Neural cell (in vitro differentiated cells): ENCODE measurements at regions not wholly inside any gene's neighbourhood (a gene's known extent, or its start where the extent isn't known, plus 50 kb on each side); places are given as distances from the start of the nearest gene placed in this dataset.

ENCODE experiments used
- H2AFZ ChIP-seq: fragments of 200-600, 300-800 bp; sonication (generic), shearing (Covaris generic); 2 replicates; pipeline ENCODE4 v1.6.0; 2014; ENCODE audit warnings: low read depth, mild to moderate bottlenecking, antibody characterized with exemption, low read length, moderate library complexity
- H3F3A ChIP-seq: fragments of 200-600 bp; shearing (Covaris generic); 2 replicates; pipeline ENCODE4 v1.6.1; 2016; ENCODE audit warnings: mild to moderate bottlenecking, moderate library complexity, mixed read lengths, antibody characterized with exemption, low read length; ENCODE audit not compliant: insufficient read depth, poor library complexity, severe bottlenecking
- H3K27ac ChIP-seq: fragments of 200-600, 300-800 bp; sonication (generic), shearing (Covaris generic); 2 replicates; pipeline ENCODE4 v1.5.1; 2014; ENCODE audit warnings: mild to moderate bottlenecking, low read length, moderate library complexity
- H3K27me3 ChIP-seq: fragments of 300-800, 200-600 bp; sonication (generic), shearing (Covaris generic); 2 replicates; pipeline ENCODE4 v1.6.0; 2014; ENCODE audit warnings: mild to moderate bottlenecking, low read depth, low read length, moderate library complexity; ENCODE audit not compliant: insufficient read depth
- H3K36me3 ChIP-seq: fragments of 300-800, 200-600 bp; sonication (generic), shearing (Covaris generic); 2 replicates; pipeline ENCODE4 v1.5.1; 2014; ENCODE audit warnings: mild to moderate bottlenecking, antibody characterized with exemption, low read length, moderate library complexity; ENCODE audit not compliant: insufficient read depth
- H3K4me2 ChIP-seq: fragments of 300-800, 200-600 bp; sonication (generic), shearing (Covaris generic); 2 replicates; pipeline ENCODE4 v1.6.0; 2014; ENCODE audit warnings: mild to moderate bottlenecking, low read length
- H3K4me3 ChIP-seq: fragments of 300-800, 200-600 bp; sonication (generic), shearing (Covaris generic); 2 replicates; pipeline ENCODE4 v1.5.1; 2014; ENCODE audit warnings: mild to moderate bottlenecking, low read length, moderate library complexity
- H3K79me2 ChIP-seq: fragments of 200-600 bp; shearing (Covaris generic); replicated peaks from 2 replicates; pipeline ENCODE4 v1.6.0; 2014; ENCODE audit warnings: mild to moderate bottlenecking, low read length, moderate library complexity; ENCODE audit not compliant: insufficient read depth
- H3K9ac ChIP-seq: fragments of 300-800, 200-600 bp; sonication (generic), shearing (Covaris generic); 2 replicates; pipeline ENCODE4 v1.6.1; 2016; ENCODE audit warnings: mild to moderate bottlenecking, low read length, mixed read lengths
- H3K9me2 ChIP-seq: fragments of 200-600 bp; shearing (Covaris generic); 2 replicates; pipeline ENCODE4 v1.6.1; 2016; ENCODE audit warnings: mild to moderate bottlenecking, low read length, mixed read lengths; ENCODE audit not compliant: insufficient read depth
- H3K9me3 ChIP-seq: fragments of 200-600, 300-800 bp; sonication (generic), shearing (Covaris generic); 2 replicates; pipeline ENCODE4 v1.6.1; 2016; ENCODE audit warnings: mild to moderate bottlenecking, mixed run types, low read length, moderate library complexity, mixed read lengths
- H4K20me1 ChIP-seq: fragments of 200-600 bp; shearing (Covaris generic); 2 replicates; pipeline ENCODE4 v1.6.1; 2016; ENCODE audit warnings: mild to moderate bottlenecking, mixed run types; ENCODE audit not compliant: insufficient read depth
- EP300 ChIP-seq: fragments of 450-650 bp; conservative IDR thresholded peaks from 2 replicates; pipeline ENCODE4 v1.6.1; 2014; ENCODE audit warnings: antibody characterized with exemption, mild to moderate bottlenecking, moderate library complexity; ENCODE audit not compliant: poor library complexity, severe bottlenecking
- EZH2 ChIP-seq: fragments of 200-600, 300-800 bp; shearing (Covaris generic), sonication (generic); IDR thresholded peaks from 2 replicates; pipeline ENCODE4 v1.6.1; 2014; ENCODE audit warnings: antibody characterized with exemption, low read length, borderline replicate concordance, mild to moderate bottlenecking; ENCODE audit not compliant: insufficient read depth, poor library complexity, severe bottlenecking
- MXI1 ChIP-seq: fragments of 450-650 bp; conservative IDR thresholded peaks from 2 replicates; pipeline ENCODE4 v1.6.1; 2014; ENCODE audit warnings: antibody characterized with exemption, mild to moderate bottlenecking; ENCODE audit not compliant: poor library complexity, severe bottlenecking
- POLR2AphosphoS5 ChIP-seq: IDR thresholded peaks from 2 replicates; pipeline ENCODE4 v1.6.1; 2012
- RAD21 ChIP-seq: fragments of 450-650 bp; conservative IDR thresholded peaks from 2 replicates; pipeline ENCODE4 v1.6.1; 2014; ENCODE audit warnings: antibody characterized with exemption, mild to moderate bottlenecking, moderate library complexity
- REST ChIP-seq: IDR thresholded peaks from 2 replicates; pipeline ENCODE4 v1.6.1; 2012; ENCODE audit warnings: borderline replicate concordance
- SMC3 ChIP-seq: fragments of 450-650 bp; conservative IDR thresholded peaks from 2 replicates; pipeline ENCODE4 v1.6.1; 2014; ENCODE audit warnings: antibody characterized with exemption, mild to moderate bottlenecking, moderate library complexity; ENCODE audit not compliant: poor library complexity
- TAF1 ChIP-seq: IDR thresholded peaks from 2 replicates; pipeline ENCODE4 v1.6.1; 2012; ENCODE audit warnings: low read depth
- TF ChIP-seq, protein P1 (sequence below): fragments of 450-650 bp; IDR thresholded peaks from 2 replicates; pipeline ENCODE4 v1.5.1; 2014; ENCODE audit warnings: antibody characterized with exemption, mild to moderate bottlenecking, moderate library complexity; ENCODE audit not compliant: poor library complexity, severe bottlenecking

DNA sequence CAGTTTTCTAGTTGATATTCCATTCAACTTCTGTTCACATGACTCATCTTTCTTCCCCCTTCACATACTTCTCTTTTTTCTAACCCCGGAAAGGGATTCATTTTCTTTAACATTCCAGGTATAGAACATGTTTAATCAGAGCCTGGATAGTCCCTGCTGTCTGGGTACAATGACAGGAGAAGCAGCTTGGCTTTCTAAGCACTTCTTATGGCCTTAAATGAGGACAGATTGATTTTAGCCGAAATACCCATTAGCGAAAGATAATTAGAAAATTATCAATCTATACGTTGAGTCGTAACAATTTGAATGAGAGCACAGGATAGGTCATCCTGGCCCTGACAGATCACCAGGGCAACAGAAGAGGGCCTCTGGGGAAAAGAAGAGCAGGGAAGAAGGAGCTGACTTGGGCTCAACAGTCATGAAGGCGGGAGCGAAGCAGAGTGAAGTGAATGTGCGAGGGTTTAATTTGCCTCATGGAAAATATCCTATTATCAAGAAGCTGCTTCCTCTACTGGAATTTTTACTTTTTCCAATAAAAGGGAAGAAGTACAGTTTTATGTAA is 62.2 kb downstream of the PPP1R2C start:
- peak overlapping the region; percentile 29 for H2AFZ ChIP-seq
- H3K27me3 ChIP-seq: no peaks in the 10 kb centered on the region
- no peaks in the 10 kb centered on the region for H3K9me2 ChIP-seq
- H3K36me3 ChIP-seq: no peaks in the 10 kb centered on the region
- no peak overlapping the region for H3K4me2 ChIP-seq
- no peaks in the 10 kb centered on the region for H3K9me3 ChIP-seq
- peak overlapping the region; percentile 66 for H3K27ac ChIP-seq
- H3F3A ChIP-seq: no peaks in the 10 kb centered on the region
- peak overlapping the region; percentile 35 for H3K9ac ChIP-seq
- TF ChIP-seq, protein P1, sequence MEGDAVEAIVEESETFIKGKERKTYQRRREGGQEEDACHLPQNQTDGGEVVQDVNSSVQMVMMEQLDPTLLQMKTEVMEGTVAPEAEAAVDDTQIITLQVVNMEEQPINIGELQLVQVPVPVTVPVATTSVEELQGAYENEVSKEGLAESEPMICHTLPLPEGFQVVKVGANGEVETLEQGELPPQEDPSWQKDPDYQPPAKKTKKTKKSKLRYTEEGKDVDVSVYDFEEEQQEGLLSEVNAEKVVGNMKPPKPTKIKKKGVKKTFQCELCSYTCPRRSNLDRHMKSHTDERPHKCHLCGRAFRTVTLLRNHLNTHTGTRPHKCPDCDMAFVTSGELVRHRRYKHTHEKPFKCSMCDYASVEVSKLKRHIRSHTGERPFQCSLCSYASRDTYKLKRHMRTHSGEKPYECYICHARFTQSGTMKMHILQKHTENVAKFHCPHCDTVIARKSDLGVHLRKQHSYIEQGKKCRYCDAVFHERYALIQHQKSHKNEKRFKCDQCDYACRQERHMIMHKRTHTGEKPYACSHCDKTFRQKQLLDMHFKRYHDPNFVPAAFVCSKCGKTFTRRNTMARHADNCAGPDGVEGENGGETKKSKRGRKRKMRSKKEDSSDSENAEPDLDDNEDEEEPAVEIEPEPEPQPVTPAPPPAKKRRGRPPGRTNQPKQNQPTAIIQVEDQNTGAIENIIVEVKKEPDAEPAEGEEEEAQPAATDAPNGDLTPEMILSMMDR: peak; percentile 4
- no peak for TF ChIP-seq TAF1
- no peak overlapping the region for H3K4me3 ChIP-seq
- no peaks in the 10 kb centered on the region for H3K79me2 ChIP-seq
- no peaks in the 10 kb centered on the region for H4K20me1 ChIP-seq

DNA sequence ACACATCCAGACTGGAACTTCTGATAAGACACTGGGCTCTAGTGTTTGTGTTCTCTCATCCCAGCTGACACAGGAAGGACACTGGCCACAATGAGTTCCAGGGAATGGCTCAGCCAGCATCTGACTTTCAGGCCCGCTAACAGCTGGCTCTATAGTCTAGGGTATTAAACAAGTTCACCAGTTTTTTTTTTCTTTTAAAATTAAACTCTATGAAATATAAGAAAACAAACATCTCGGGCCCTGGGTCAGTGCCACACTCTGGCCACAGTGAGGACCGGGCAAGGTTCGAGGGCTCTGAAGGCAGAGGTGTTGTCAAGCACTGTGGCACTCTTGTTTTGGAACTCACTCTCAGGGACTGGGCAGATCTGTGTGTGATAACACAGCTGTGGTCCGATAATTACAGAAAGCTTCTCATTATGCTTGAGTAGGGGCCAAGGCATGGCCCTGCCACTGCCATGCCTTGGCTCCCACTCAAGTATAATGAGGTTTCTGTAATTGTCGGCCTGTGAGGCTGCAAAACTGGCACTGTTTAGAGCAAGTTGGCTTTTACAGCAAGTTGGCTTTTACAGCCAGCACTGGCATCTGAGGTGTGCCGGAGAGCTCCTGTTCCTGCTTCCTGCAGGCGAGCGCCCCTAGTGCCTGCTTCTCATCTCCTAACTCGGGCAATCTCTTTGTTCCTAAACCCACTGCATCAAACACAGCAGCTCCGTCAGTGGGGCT is 62.8 kb downstream of the PPP1R2C start:
- no peaks in the 10 kb centered on the region for H3K9me2 ChIP-seq
- no peaks in the 10 kb centered on the region for H3K9me3 ChIP-seq
- no peak overlapping the region for H3K4me2 ChIP-seq
- no peaks in the 10 kb centered on the region for H3K27me3 ChIP-seq
- no peaks in the 10 kb centered on the region for H3K79me2 ChIP-seq
- TF ChIP-seq POLR2AphosphoS5: no peak
- TF ChIP-seq REST: no peak
- no peak for TF ChIP-seq EP300
- no peak for TF ChIP-seq EZH2
- TF ChIP-seq MXI1: no peak
- peak; percentile 73 for TF ChIP-seq RAD21
- no peak for TF ChIP-seq TAF1
- peak; percentile 61 for TF ChIP-seq SMC3
- TF ChIP-seq, protein P1: peak; percentile 78
- no peaks in the 10 kb centered on the region for H4K20me1 ChIP-seq
- no peaks in the 10 kb centered on the region for H3K36me3 ChIP-seq
- no peaks in the 10 kb centered on the region for H3F3A ChIP-seq
- peak overlapping the region; percentile 35 for H3K9ac ChIP-seq
- H2AFZ ChIP-seq: no peak overlapping the region
- H3K4me3 ChIP-seq: no peak overlapping the region
- H3K27ac ChIP-seq: peak overlapping the region; percentile 66
